ENCODE measurements at regions not wholly inside any gene's neighbourhood (a gene's known extent, or its start where the extent isn't known, plus 50 kb on each side); places are given as distances from the start of the nearest gene placed in this dataset.
A peak's percentile ranks its signal among the peaks of the same experiment; 100 is the strongest.
"Not testable (repeated sequence)": the region's sequence is repeated elsewhere in the genome, so short reads cannot be mapped to it uniquely, and the experiment has no call there.

- Histone ChIP-seq H3K27ac (ENCODE audit: low read depth, low read length) (no peak overlapping the region), H3K9me3 (ENCODE audit: low read depth, low read length) (no peaks in the 10 kb centered on the region), H3K27me3 (ENCODE audit: insufficient read depth, low read length) (no peaks in the 10 kb centered on the region), H3K4me3 (ENCODE audit: insufficient read depth, low read length) (no peak overlapping the region), H4K20me1 (ENCODE audit: insufficient read depth, low read length) (no peaks in the 10 kb centered on the region), H3K4me1 (ENCODE audit: insufficient read depth, low read length) (peaks cover 8% of the 10 kb centered on the region), H2AFZ (ENCODE audit: low read length) (no peak overlapping the region), H3K36me3 (ENCODE audit: insufficient read depth, low read length) (no peaks in the 10 kb centered on the region), H3K4me2 (ENCODE audit: insufficient read depth, low read length) (no peak overlapping the region), H3K79me2 (ENCODE audit: insufficient read depth, low read length) (no peaks in the 10 kb centered on the region)
- no peak for DNase-seq (ENCODE audit: insufficient read length, low spot score, missing footprints)
- no peak for TF ChIP-seq CTCF (IDR thresholded peaks at IDR 0.05; ENCODE audit: extremely low read depth, low read depth, low read length)
Observed at GRCh38 chr6:48986845-48987244, 476.2 kb downstream of the MMUT start.

GRCh38 chr6:48986105-48986504 is 476.9 kb downstream of the MMUT start:
- H3K36me3 ChIP-seq (ENCODE audit: insufficient read depth, low read length): no peaks in the 10 kb centered on the region
- no peak overlapping the region for H3K4me3 ChIP-seq (ENCODE audit: insufficient read depth, low read length)
- H3K9me3 ChIP-seq (ENCODE audit: low read depth, low read length): no peaks in the 10 kb centered on the region
- no peak for TF ChIP-seq CTCF (IDR thresholded peaks at IDR 0.05; ENCODE audit: extremely low read depth, low read depth, low read length)
- DNase-seq (ENCODE audit: insufficient read length, low spot score, missing footprints): no peak
- no peaks in the 10 kb centered on the region for H3K27me3 ChIP-seq (ENCODE audit: insufficient read depth, low read length)
- no peak overlapping the region for H3K4me2 ChIP-seq (ENCODE audit: insufficient read depth, low read length)
- H4K20me1 ChIP-seq (ENCODE audit: insufficient read depth, low read length): no peaks in the 10 kb centered on the region
- H3K79me2 ChIP-seq (ENCODE audit: insufficient read depth, low read length): no peaks in the 10 kb centered on the region
- peak overlapping the region; percentile 60 for H2AFZ ChIP-seq (ENCODE audit: low read length)
- peaks cover 8% of the 10 kb centered on the region for H3K4me1 ChIP-seq (ENCODE audit: insufficient read depth, low read length)
- H3K27ac ChIP-seq (ENCODE audit: low read depth, low read length): no peak overlapping the region

- Histone ChIP-seq H3K79me2 (ENCODE audit: insufficient read depth, low read length) (no peaks in the 10 kb centered on the region), H3K9me3 (ENCODE audit: low read depth, low read length) (no peaks in the 10 kb centered on the region), H3K4me3 (ENCODE audit: insufficient read depth, low read length) (no peak overlapping the region), H3K4me2 (ENCODE audit: insufficient read depth, low read length) (no peak overlapping the region), H2AFZ (ENCODE audit: low read length) (peak overlapping the region; percentile 27), H3K27ac (ENCODE audit: low read depth, low read length) (no peak overlapping the region), H4K20me1 (ENCODE audit: insufficient read depth, low read length) (no peaks in the 10 kb centered on the region), H3K4me1 (ENCODE audit: insufficient read depth, low read length) (peaks cover 8% of the 10 kb centered on the region), H3K36me3 (ENCODE audit: insufficient read depth, low read length) (no peaks in the 10 kb centered on the region), H3K27me3 (ENCODE audit: insufficient read depth, low read length) (no peaks in the 10 kb centered on the region)
- no peak for DNase-seq (ENCODE audit: insufficient read length, low spot score, missing footprints)
- TF ChIP-seq CTCF (IDR thresholded peaks at IDR 0.05; ENCODE audit: extremely low read depth, low read depth, low read length): no peak
Observed at GRCh38 chr6:48985025-48985424, 478.0 kb downstream of the MMUT start.

- not testable (repeated sequence) for H3K4me3 ChIP-seq (ENCODE audit: insufficient read depth, low read length); H3K27me3 ChIP-seq (ENCODE audit: insufficient read depth, low read length); H3K9me3 ChIP-seq (ENCODE audit: low read depth, low read length); H3K4me1 ChIP-seq (ENCODE audit: insufficient read depth, low read length); H3K4me2 ChIP-seq (ENCODE audit: insufficient read depth, low read length); H4K20me1 ChIP-seq (ENCODE audit: insufficient read depth, low read length); DNase-seq (ENCODE audit: insufficient read length, low spot score, missing footprints); H2AFZ ChIP-seq (ENCODE audit: low read length); H3K36me3 ChIP-seq (ENCODE audit: insufficient read depth, low read length); H3K27ac ChIP-seq (ENCODE audit: low read depth, low read length); H3K79me2 ChIP-seq (ENCODE audit: insufficient read depth, low read length)
Observed at GRCh38 chr6:48983968-48984367, 479.1 kb downstream of the MMUT start.

All from osteoblast (primary cell).